NB4 (cell line): ENCODE measurements at regions not wholly inside any gene's neighbourhood (a gene's known extent, or its start where the extent isn't known, plus 50 kb on each side); places are given as distances from the start of the nearest gene placed in this dataset.
A peak's percentile ranks its signal among the peaks of the same experiment; 100 is the strongest.

Experiments used
- DNase-seq: peaks from one replicate; pipeline ENCODE4 v3.0.0; 2010; ENCODE audit warnings: low read depth
- H3K4me3 ChIP-seq: one replicate; pipeline ENCODE4 v1.5.1; 2011; ENCODE audit warnings: mild to moderate bottlenecking, low read depth, low read length, moderate library complexity
- CTCF ChIP-seq: IDR thresholded peaks from one replicate; pipeline ENCODE4 v1.5.1; 2012; ENCODE audit warnings: low read depth, low read length
- MYC ChIP-seq: IDR thresholded peaks from 2 replicates; pipeline ENCODE4 v1.6.1; 2011; ENCODE audit warnings: low read depth, low read length
- POLR2A ChIP-seq: IDR thresholded peaks from 2 replicates; pipeline ENCODE4 v1.6.1; 2011; ENCODE audit warnings: mild to moderate bottlenecking; ENCODE audit not compliant: insufficient read length; ENCODE audit errors: extremely low read depth
- TF ChIP-seq, protein P1 (sequence below): IDR thresholded peaks from 2 replicates; pipeline ENCODE4 v1.6.1; 2011; ENCODE audit warnings: low read depth, low read length

DNA sequence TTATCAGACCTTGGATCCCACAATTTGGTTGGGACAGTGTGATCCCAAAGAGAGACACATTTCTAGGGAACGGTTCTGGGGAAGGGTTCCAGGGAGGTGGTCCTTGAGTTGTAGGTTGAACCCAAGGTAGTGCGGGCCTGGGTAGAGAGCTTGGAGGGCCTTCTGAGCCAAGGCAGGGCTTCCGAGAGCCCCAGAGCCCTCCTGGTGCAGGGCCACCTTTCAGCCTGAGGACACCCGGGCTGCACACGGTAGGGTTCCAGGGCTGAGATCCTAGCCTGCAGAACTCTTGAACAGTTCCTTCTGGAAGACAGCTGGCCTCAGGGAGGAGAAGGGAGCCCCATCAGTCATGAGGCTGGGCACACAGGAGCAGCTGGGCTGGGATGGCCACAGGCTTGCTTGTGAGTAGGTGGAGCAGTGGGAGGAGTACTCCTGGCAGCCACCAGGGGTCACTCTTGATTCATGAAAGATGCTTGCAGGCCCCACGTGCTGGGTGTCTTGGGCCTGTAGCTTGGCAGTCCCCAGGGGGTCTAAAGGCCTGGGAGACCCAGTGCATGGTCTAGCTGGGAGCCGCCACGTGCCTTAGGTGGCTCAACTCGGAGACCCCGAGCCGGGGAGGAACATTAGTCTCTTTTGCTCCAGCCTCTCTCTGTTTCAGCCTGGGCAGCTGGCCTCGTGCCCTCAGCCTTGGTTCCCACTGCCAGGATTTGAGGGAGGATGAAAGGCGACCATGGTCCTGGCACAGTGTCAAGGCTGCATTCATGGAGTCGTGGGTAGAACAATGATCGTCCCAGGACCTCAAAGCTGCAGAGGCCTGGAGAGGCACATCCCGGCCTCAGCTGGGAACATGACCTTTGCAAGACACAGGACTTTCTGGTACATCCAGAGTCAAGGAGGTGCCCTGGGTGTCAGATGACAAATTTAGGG, 381.6 kb downstream of the TYW1 start:
- H3K4me3 ChIP-seq, result no peak overlapping the region
- DNase-seq, result peak; percentile 91
- TF ChIP-seq POLR2A (no peak), CTCF (peak; percentile 96), MYC (peak; percentile 99)
- TF ChIP-seq, protein P1, sequence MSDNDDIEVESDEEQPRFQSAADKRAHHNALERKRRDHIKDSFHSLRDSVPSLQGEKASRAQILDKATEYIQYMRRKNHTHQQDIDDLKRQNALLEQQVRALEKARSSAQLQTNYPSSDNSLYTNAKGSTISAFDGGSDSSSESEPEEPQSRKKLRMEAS, result peak; percentile 95

- H3K4me3 ChIP-seq, result no peak overlapping the region
- TF ChIP-seq MYC, result no peak
- TF ChIP-seq, protein P1, result no peak
- TF ChIP-seq CTCF, result no peak
- no peak for TF ChIP-seq POLR2A
- DNase-seq, result no peak
These were observed 383.7 kb downstream of the TYW1 start for GRCh38 chr7:67380326-67380725.

GRCh38 chr7:67380858-67381257, 384.2 kb downstream of the TYW1 start:
- DNase-seq, result no peak
- H3K4me3 ChIP-seq, result no peak overlapping the region
- TF ChIP-seq POLR2A, result no peak
- no peak for TF ChIP-seq CTCF
- no peak for TF ChIP-seq MYC
- TF ChIP-seq, protein P1, result no peak

DNA sequence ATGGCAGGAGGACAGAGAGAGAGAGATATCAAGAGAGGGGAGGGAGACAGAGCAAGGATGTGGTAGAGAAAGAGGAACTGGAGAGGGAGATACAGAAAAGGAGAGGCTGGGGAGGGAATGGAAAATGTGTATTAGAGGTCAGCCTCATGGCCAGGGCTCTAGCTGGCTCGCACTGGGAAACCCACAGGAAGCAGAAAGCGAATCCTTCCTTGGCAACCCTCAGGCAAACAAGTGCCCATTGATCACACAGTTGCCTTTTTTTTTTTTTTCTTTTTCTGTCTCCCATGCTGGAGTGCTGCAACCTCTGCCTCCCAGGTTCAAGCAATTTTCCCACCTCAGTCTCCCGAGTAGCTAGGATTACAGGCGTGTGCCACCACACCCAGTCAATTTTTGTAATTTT, 391.2 kb downstream of the TYW1 start:
- DNase-seq, result no peak
- TF ChIP-seq, protein P1, result no peak
- no peak for TF ChIP-seq CTCF
- TF ChIP-seq POLR2A, result no peak
- no peak for TF ChIP-seq MYC
- no peak overlapping the region for H3K4me3 ChIP-seq

DNA sequence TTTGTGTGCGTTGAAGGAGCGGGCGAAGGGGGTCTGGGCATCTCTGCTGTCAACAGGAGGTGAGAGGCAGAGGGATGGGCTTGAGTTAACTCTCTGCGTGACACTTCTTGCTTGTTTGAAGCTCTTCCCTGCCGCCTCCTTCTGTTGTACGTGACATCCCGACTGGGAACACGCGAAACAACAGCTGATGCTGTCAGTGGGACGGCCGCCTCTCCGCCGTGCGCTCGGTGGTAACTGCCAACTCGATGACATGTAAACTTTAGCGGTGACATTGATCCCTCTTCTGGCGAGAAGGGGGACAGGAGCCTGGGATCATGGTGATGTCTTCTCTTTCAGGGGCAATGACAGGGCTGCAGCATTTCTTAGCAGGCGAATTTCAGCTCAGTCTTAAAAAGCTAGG, 394.5 kb downstream of the TYW1 start:
- no peak for TF ChIP-seq MYC
- no peak for TF ChIP-seq CTCF
- TF ChIP-seq, protein P1, result no peak
- no peak for TF ChIP-seq POLR2A
- no peak for DNase-seq
- H3K4me3 ChIP-seq, result no peak overlapping the region
